ENCODE measurements at regions not wholly inside any gene's neighbourhood (a gene's known extent, or its start where the extent isn't known, plus 50 kb on each side); places are given as distances from the start of the nearest gene placed in this dataset.

DNA sequence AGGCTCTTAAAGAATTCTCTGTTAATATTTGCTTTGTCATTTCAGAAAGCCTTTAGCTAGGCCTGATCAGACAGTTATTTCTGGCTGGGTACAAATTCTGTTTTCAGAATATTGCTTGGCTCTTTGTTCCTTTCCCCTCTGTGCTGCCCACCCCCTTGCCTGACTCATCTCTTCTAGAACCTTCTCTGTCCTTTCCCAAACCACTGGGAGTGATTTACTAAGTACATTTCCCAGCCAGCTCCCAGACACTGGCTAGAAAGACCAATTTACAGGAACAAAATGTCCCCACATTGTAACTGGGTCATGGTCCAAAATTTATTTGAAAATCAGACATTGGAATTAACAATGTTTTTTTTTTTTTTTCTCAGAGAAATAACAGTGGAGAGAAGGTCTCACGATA, 133.1 kb upstream of the MAP1B start:
- Histone ChIP-seq H3K27me3 (ENCODE audit: control insufficient read depth in 4 of 4, insufficient read depth in 4 of 4, low read length in 3 of 4) (no peaks in the 10 kb centered on the region), H3K27ac (ENCODE audit: low read depth in 1 of 2, low read length in 2 of 2) (peak overlapping the region; percentile 7 to 47), H3K9ac (ENCODE audit: low read depth in 1 of 2, low read length in 2 of 2) (no peak overlapping the region), H3K4me3 (ENCODE audit: low read depth in 1 of 3, low read length in 3 of 3) (no peak overlapping the region), H3K9me3 (ENCODE audit: control insufficient read depth in 4 of 4, low read length in 3 of 4) (no peaks in the 10 kb centered on the region), H3K4me1 (ENCODE audit: control insufficient read depth in 4 of 4, insufficient read depth in 4 of 4, low read length in 3 of 4) (no peaks in the 10 kb centered on the region), H3K36me3 (ENCODE audit: control insufficient read depth in 4 of 4, insufficient read depth in 3 of 4, low read depth in 1 of 4, low read length in 3 of 4) (no peaks in the 10 kb centered on the region)
- DNase-seq (ENCODE audit: low spot score), result no peak
- WGBS, result 82% methylated on average over 1 of the region's 1 CpG
- no peak for TF ChIP-seq FOXA1 (IDR thresholded peaks at IDR 0.05)
- TF ChIP-seq JUND (IDR thresholded peaks at IDR 0.05), result peak in 1 of 2 donors; percentile 63
- no peak for TF ChIP-seq RXRA (IDR thresholded peaks at IDR 0.05)
- no peak for TF ChIP-seq CTCF (IDR thresholded peaks at IDR 0.05; ENCODE audit: low read depth, low read length, missing input control)
- TF ChIP-seq NR2F2 (IDR thresholded peaks at IDR 0.05), result peak; percentile 72
- peak in 1 of 2 donors; percentile 19 for TF ChIP-seq RAD21 (IDR thresholded peaks at IDR 0.05)
- TF ChIP-seq SP1 (IDR thresholded peaks at IDR 0.05), result peak; percentile 62
- no peak for TF ChIP-seq HNF4A (conservative IDR thresholded peaks at IDR 0.05)

DNA sequence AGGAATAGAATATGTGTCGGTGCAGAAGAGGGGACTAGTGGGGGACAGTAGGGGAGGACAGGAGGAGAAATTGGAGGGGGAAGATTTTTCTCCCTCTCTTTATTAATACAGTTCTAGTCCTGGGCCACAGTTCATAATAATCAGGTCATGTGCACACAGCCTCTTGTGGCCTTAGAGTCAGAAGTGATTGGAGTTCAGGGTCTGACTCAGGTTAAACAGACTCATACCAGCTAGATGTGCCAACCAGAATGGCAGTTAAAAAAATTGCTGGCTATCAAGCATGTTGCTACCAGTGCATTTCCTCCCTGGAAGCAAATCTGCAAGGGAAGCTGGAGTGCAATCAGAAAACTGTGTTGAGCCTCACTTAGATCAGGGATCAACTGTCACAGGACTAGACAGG, 132.7 kb upstream of the MAP1B start:
- Histone ChIP-seq H3K4me3 (ENCODE audit: low read depth in 1 of 3, low read length in 3 of 3) (no peak overlapping the region), H3K9ac (ENCODE audit: low read depth in 1 of 2, low read length in 2 of 2) (no peak overlapping the region), H3K4me1 (ENCODE audit: control insufficient read depth in 4 of 4, insufficient read depth in 4 of 4, low read length in 3 of 4) (no peaks in the 10 kb centered on the region), H3K36me3 (ENCODE audit: control insufficient read depth in 4 of 4, insufficient read depth in 3 of 4, low read depth in 1 of 4, low read length in 3 of 4) (no peaks in the 10 kb centered on the region), H3K27me3 (ENCODE audit: control insufficient read depth in 4 of 4, insufficient read depth in 4 of 4, low read length in 3 of 4) (no peaks in the 10 kb centered on the region), H3K9me3 (ENCODE audit: control insufficient read depth in 4 of 4, low read length in 3 of 4) (no peaks in the 10 kb centered on the region), H3K27ac (ENCODE audit: low read depth in 1 of 2, low read length in 2 of 2) (no peak overlapping the region)
- DNase-seq (ENCODE audit: low spot score), result no peak
- no peak for TF ChIP-seq EGR1 (IDR thresholded peaks at IDR 0.05; ENCODE audit: low read depth in 2 of 2)
- no peak for TF ChIP-seq TAF1 (conservative IDR thresholded peaks at IDR 0.05)
- TF ChIP-seq REST (IDR thresholded peaks at IDR 0.05), result no peak
- no peak for TF ChIP-seq ZBTB33 (IDR thresholded peaks at IDR 0.05)
- no peak for TF ChIP-seq YY1 (IDR thresholded peaks at IDR 0.05)
- no peak for TF ChIP-seq MAX (IDR thresholded peaks at IDR 0.05)
- no peak for TF ChIP-seq RAD21 (IDR thresholded peaks at IDR 0.05)
- no peak for TF ChIP-seq HNF4A (conservative IDR thresholded peaks at IDR 0.05)
- TF ChIP-seq CTCF (IDR thresholded peaks at IDR 0.05; ENCODE audit: low read depth, low read length, missing input control), result no peak
- TF ChIP-seq RXRA (IDR thresholded peaks at IDR 0.05), result no peak
- TF ChIP-seq JUND (IDR thresholded peaks at IDR 0.05), result no peak
- WGBS, result 92% methylated on average over 1 of the region's 1 CpG
